ENCODE measurements at regions not wholly inside any gene's neighbourhood (a gene's known extent, or its start where the extent isn't known, plus 50 kb on each side); places are given as distances from the start of the nearest gene placed in this dataset.

GRCh38 chr12:67057072-67057471 is 212.1 kb upstream of the CAND1 start:
- TF ChIP-seq EZH2 (IDR thresholded peaks at IDR 0.05; ENCODE audit: borderline replicate concordance, low read depth, low read length, severe bottlenecking) (no peak), CTCF (IDR thresholded peaks at IDR 0.05; ENCODE audit: borderline replicate concordance, extremely low read depth, low read length, poor library complexity, severe bottlenecking) (no peak)
